Endodermal cell (in vitro differentiated cells): ENCODE measurements at regions not wholly inside any gene's neighbourhood (a gene's known extent, or its start where the extent isn't known, plus 50 kb on each side); places are given as distances from the start of the nearest gene placed in this dataset.

Experiments
- DNase-seq: peaks from one replicate; pipeline ENCODE4 v3.0.0-alpha.2; 2017
- H3K27ac ChIP-seq: 2 replicates; pipeline ENCODE4 v1.5.1; 2013; ENCODE audit warnings: mild to moderate bottlenecking, low read depth, low read length, moderate library complexity
- H3K27me3 ChIP-seq: 2 replicates; pipeline ENCODE4 v1.6.1; 2013; ENCODE audit warnings: mild to moderate bottlenecking, low read length, moderate library complexity; ENCODE audit not compliant: insufficient read depth, control insufficient read depth, poor library complexity, severe bottlenecking
- H3K36me3 ChIP-seq: 2 replicates; pipeline ENCODE4 v1.7.0; 2013; ENCODE audit warnings: mild to moderate bottlenecking, low read length, moderate library complexity; ENCODE audit not compliant: control insufficient read depth, insufficient read depth
- H3K4me1 ChIP-seq: one replicate; pipeline ENCODE4 v1.7.0; 2013; ENCODE audit warnings: low read length; ENCODE audit not compliant: control insufficient read depth, insufficient read depth
- H3K4me3 ChIP-seq: 2 replicates; pipeline ENCODE4 v1.5.1; 2013; ENCODE audit warnings: mild to moderate bottlenecking, low read length, moderate library complexity
- H3K9ac ChIP-seq: 2 replicates; pipeline ENCODE4 v1.6.1; 2013; ENCODE audit warnings: mild to moderate bottlenecking, low read length, moderate library complexity; ENCODE audit not compliant: poor library complexity, severe bottlenecking; ENCODE audit errors: extremely low read depth
- H3K9me3 ChIP-seq: 2 replicates; pipeline ENCODE4 v1.6.1; 2013; ENCODE audit warnings: mild to moderate bottlenecking, low read length, moderate library complexity; ENCODE audit not compliant: control insufficient read depth
- H3K27ac Mint-ChIP-seq: 2 replicates; pipeline ENCODE4 v1.8.0; 2020; ENCODE audit warnings: mixed read lengths
- H3K27me3 Mint-ChIP-seq: 2 replicates; pipeline ENCODE4 v1.8.0; 2021; ENCODE audit warnings: mild to moderate bottlenecking, mixed read lengths; ENCODE audit not compliant: insufficient read depth
- H3K36me3 Mint-ChIP-seq: 2 replicates; pipeline ENCODE4 v1.8.0; 2020; ENCODE audit warnings: low read depth, mixed read lengths
- H3K4me1 Mint-ChIP-seq: 2 replicates; pipeline ENCODE4 v1.8.0; 2020; ENCODE audit warnings: mixed read lengths
- H3K4me3 Mint-ChIP-seq: 2 replicates; pipeline ENCODE4 v1.8.0; 2020; ENCODE audit warnings: mild to moderate bottlenecking, moderate library complexity, mixed read lengths
- H3K9me3 Mint-ChIP-seq: 2 replicates; pipeline ENCODE4 v1.8.0; 2020; ENCODE audit warnings: mild to moderate bottlenecking, mixed read lengths
- WGBS, 2 experiments: methylation state at CpG; one replicate each; pipeline versions ENCODE4 v1.1.5 to v1.1.7; 2013; ENCODE audit warnings: missing lambda C conversion rate in 2 of 2, mixed read lengths in 1 of 2; ENCODE audit not compliant: insufficient coverage in 1 of 2, insufficient read length in 1 of 2; 5-methylcytosine and 5-hydroxymethylcytosine counted together
- TF ChIP-seq, protein P1 (sequence below): fragments of 200-600 bp; sonication (generic); conservative IDR thresholded peaks from 2 replicates; pipeline ENCODE4 v1.5.0; 2021; ENCODE audit warnings: antibody characterized with exemption, mild to moderate bottlenecking

DNA sequence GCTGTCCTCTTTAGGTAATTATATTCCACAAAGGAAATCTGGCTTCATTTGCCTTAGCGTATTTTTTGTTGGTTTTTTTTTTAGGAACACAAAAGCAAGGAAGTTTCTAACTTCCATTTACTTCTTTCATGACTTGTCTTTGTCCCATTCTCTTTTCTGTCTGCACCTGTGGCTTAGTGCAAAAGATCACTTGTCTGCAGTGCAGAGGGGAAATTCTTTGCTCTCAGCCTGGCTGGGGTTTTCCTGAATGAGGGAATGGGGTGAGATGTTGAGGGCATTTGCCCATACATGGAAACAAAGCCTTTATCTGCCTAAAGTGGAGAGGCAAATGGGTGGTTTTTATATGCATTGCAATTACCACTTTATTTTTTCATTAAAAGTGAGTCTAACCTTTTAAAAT lies 361.1 kb upstream of the IGFBP3 start:
- H3K27ac Mint-ChIP-seq: no peak overlapping the region
- no peak for DNase-seq
- Histone ChIP-seq H3K27me3 (no peaks in the 10 kb centered on the region), H3K4me3 (no peak overlapping the region), H3K4me1 (no peaks in the 10 kb centered on the region), H3K9ac (no peak overlapping the region), H3K27ac (no peak overlapping the region), H3K36me3 (no peaks in the 10 kb centered on the region), H3K9me3 (no peaks in the 10 kb centered on the region)
- WGBS, 2 experiments: 79% methylated on average over 1 of the region's 1 CpG; no CpG with 5 or more reads in 1 of the 2 experiments
- TF ChIP-seq, protein P1, sequence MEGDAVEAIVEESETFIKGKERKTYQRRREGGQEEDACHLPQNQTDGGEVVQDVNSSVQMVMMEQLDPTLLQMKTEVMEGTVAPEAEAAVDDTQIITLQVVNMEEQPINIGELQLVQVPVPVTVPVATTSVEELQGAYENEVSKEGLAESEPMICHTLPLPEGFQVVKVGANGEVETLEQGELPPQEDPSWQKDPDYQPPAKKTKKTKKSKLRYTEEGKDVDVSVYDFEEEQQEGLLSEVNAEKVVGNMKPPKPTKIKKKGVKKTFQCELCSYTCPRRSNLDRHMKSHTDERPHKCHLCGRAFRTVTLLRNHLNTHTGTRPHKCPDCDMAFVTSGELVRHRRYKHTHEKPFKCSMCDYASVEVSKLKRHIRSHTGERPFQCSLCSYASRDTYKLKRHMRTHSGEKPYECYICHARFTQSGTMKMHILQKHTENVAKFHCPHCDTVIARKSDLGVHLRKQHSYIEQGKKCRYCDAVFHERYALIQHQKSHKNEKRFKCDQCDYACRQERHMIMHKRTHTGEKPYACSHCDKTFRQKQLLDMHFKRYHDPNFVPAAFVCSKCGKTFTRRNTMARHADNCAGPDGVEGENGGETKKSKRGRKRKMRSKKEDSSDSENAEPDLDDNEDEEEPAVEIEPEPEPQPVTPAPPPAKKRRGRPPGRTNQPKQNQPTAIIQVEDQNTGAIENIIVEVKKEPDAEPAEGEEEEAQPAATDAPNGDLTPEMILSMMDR: no peak
- no peaks in the 10 kb centered on the region for H3K4me1 Mint-ChIP-seq
- H3K9me3 Mint-ChIP-seq: peaks cover 3% of the 10 kb centered on the region
- H3K36me3 Mint-ChIP-seq: no peaks in the 10 kb centered on the region
- no peaks in the 10 kb centered on the region for H3K27me3 Mint-ChIP-seq
- H3K4me3 Mint-ChIP-seq: no peak overlapping the region

DNA sequence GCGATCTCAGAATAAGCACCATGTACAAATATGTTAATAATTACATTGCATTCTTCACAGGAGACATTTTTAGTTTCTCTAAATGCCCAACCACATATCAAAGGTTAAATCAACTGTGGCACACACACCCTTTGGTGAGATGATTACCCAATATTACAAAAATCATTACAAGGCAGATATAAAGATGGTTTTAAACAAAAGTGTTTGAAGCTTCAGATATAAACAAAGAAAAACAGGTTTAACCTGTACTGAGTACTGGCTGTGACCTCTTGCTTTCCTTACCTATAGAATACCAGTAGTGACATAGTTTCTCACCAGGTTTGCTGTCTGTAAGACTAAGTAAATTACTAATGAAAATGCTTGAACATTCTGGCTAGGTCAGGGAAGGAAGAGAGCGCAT lies 360.0 kb upstream of the IGFBP3 start:
- no peaks in the 10 kb centered on the region for H3K36me3 Mint-ChIP-seq
- H3K4me3 Mint-ChIP-seq: no peak overlapping the region
- Histone ChIP-seq H3K9me3 (no peaks in the 10 kb centered on the region), H3K27ac (peak overlapping the region; percentile 41), H3K36me3 (no peaks in the 10 kb centered on the region), H3K27me3 (no peaks in the 10 kb centered on the region), H3K4me3 (no peak overlapping the region), H3K4me1 (no peaks in the 10 kb centered on the region), H3K9ac (no peak overlapping the region)
- H3K9me3 Mint-ChIP-seq: peaks cover 3% of the 10 kb centered on the region
- TF ChIP-seq, protein P1: no peak
- H3K27me3 Mint-ChIP-seq: no peaks in the 10 kb centered on the region
- DNase-seq: no peak
- H3K4me1 Mint-ChIP-seq: no peaks in the 10 kb centered on the region
- whole genome bisulfite sequencing, 2 experiments: 39 to 100% methylated on average over 1 to 2 of the region's 2 CpGs
- H3K27ac Mint-ChIP-seq: no peak overlapping the region

DNA sequence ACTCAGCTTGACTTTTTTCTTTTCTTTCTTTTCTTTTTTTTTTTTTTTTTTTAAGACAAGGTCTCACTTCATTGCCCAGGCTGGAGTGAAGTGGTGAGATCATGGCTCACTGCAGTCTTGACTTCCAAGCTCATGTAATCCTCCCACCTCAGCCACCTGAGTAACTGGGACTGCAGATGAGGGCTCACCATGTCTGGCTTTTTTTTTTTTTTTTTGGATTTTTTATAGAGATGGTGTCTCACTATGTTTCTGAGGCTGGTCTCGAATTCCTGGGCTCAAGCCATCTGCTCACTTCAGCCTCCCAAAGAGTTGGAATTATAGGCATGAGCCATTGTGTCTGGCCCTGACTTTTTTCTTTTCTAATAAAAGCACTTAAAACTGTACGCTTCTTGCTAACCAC lies 358.2 kb upstream of the IGFBP3 start:
- Mint-ChIP-seq H3K4me1 (no peaks in the 10 kb centered on the region), H3K36me3 (no peaks in the 10 kb centered on the region), H3K4me3 (no peak overlapping the region), H3K9me3 (peaks cover 3% of the 10 kb centered on the region), H3K27ac (no peak overlapping the region), H3K27me3 (no peaks in the 10 kb centered on the region)
- 79 to 96% methylated on average over 2 of the region's 2 CpGs for WGBS, 2 experiments
- TF ChIP-seq, protein P1: no peak
- H3K27ac ChIP-seq: no peak overlapping the region
- no peaks in the 10 kb centered on the region for H3K36me3 ChIP-seq
- no peaks in the 10 kb centered on the region for H3K27me3 ChIP-seq
- DNase-seq: no peak
- no peaks in the 10 kb centered on the region for H3K4me1 ChIP-seq
- no peak overlapping the region for H3K4me3 ChIP-seq
- no peaks in the 10 kb centered on the region for H3K9me3 ChIP-seq
- no peak overlapping the region for H3K9ac ChIP-seq
